HCT116 (cell line): ENCODE measurements at regions not wholly inside any gene's neighbourhood (a gene's known extent, or its start where the extent isn't known, plus 50 kb on each side); places are given as distances from the start of the nearest gene placed in this dataset.

Source experiments
- ATAC-seq: fragments of 200-7000 bp; cut with Tn5 transposase; 2 replicates; pipeline ENCODE4 v1.9.1; 2020; ENCODE audit warnings: mild to moderate bottlenecking, moderate library complexity
- BruUV-seq: library from RNA; stranded (reverse); fragments of 400-500 nt; replicated peaks from 2 replicates; lab custom pipeline; 2021; lab: Mats Ljungman, UMichigan
- CTCF ChIA-PET: fragments of 300-600 bp; sonication (Branson Sonifier 250); formaldehyde crosslinking; loops from one replicate; lab custom pipeline; 2021; ENCODE audit warnings: antibody characterized with exemption; lab: Charles Lee
- POLR2A ChIA-PET: fragments of 300-600, 350-600 bp; sonication (Branson Sonifier 250); formaldehyde crosslinking; loops from one replicate; lab custom pipeline; 2021; ENCODE audit warnings: antibody characterized with exemption; lab: Charles Lee
- RAD21 ChIA-PET, 2 experiments: fragments of 300-600 bp; sonication (Branson Sonifier 250); formaldehyde crosslinking; loops; one replicate each; lab custom pipeline; 2023; ENCODE audit warnings: low total read pairs in 2 of 2; ENCODE audit not compliant: uncharacterized antibody in 2 of 2, unreplicated experiment in 2 of 2, low non-redundant PET in 1 of 2; lab: Charles Lee
- DNase-seq: peaks from one replicate; pipeline ENCODE4 v3.0.0-alpha.2; 2010; ENCODE audit warnings: low read depth, low spot score
- H2AFZ ChIP-seq: fragments of 200-600 bp; shearing (Covaris generic), sonication (generic); 2 replicates; pipeline ENCODE4 v1.6.1; 2017; ENCODE audit warnings: low read depth, mixed run types, mixed read lengths, antibody characterized with exemption, low read length; ENCODE audit not compliant: poor library complexity, severe bottlenecking
- H3K27ac ChIP-seq: 2 replicates; pipeline ENCODE4 v1.5.1; 2012; ENCODE audit warnings: low read depth, low read length
- H3K27me3 ChIP-seq: fragments of 200-600 bp; sonication (generic); 2 replicates; pipeline ENCODE4 v1.6.1; 2016; ENCODE audit warnings: mixed run types, low read length, mixed read lengths; ENCODE audit not compliant: insufficient read depth
- H3K36me3 ChIP-seq, 2 experiments: fragments of 200-500 bp in 1 of 2; fragments of 200-600 bp in 1 of 2; sonication (Bioruptor generic) in 1 of 2; sonication (generic) in 1 of 2; 2 replicates each; pipeline versions ENCODE4 v1.5.1 to v1.6.1; 2014 to 2016; ENCODE audit warnings: low read length in 2 of 2, inconsistent platforms in 1 of 2, mixed read lengths in 1 of 2, mixed run types in 1 of 2; ENCODE audit not compliant: insufficient read depth in 2 of 2, control insufficient read depth in 1 of 2
- H3K4me1 ChIP-seq, 2 experiments: fragments of 200-600 bp in 1 of 2; sonication (generic) in 1 of 2; 2 replicates each; pipeline versions ENCODE4 v1.5.1 to v1.6.1; 2012 to 2017; ENCODE audit warnings: low read length in 2 of 2, inconsistent platforms in 1 of 2, mild to moderate bottlenecking in 1 of 2, mixed read lengths in 1 of 2, mixed run types in 1 of 2, moderate library complexity in 1 of 2; ENCODE audit not compliant: insufficient read depth in 2 of 2, control insufficient read depth in 1 of 2
- H3K4me2 ChIP-seq: fragments of 200-600 bp; sonication (generic); 2 replicates; pipeline ENCODE4 v1.6.1; 2017; ENCODE audit warnings: mixed run types, low read length, mixed read lengths
- H3K4me3 ChIP-seq, 2 experiments: fragments of 200-600 bp in 1 of 2; sonication (generic) in 1 of 2; replicated peaks in 1 of 2; 2 replicates each; pipeline ENCODE4 v1.5.1; 2011 to 2016; ENCODE audit warnings: low read length in 2 of 2, control low read depth in 1 of 2, low read depth in 1 of 2, mild to moderate bottlenecking in 1 of 2, mixed read lengths in 1 of 2, mixed run types in 1 of 2
- H3K79me2 ChIP-seq: fragments of 200-600 bp; sonication (generic); 2 replicates; pipeline ENCODE4 v1.6.1; 2017; ENCODE audit warnings: mild to moderate bottlenecking, mixed run types, low read length, moderate library complexity, mixed read lengths; ENCODE audit not compliant: insufficient read depth
- H3K9ac ChIP-seq: fragments of 200-600 bp; sonication (generic); 2 replicates; pipeline ENCODE4 v1.6.1; 2016; ENCODE audit warnings: low read length, mixed read lengths
- H3K9me2 ChIP-seq: fragments of 200-600 bp; sonication (generic), shearing (Covaris generic); 2 replicates; pipeline ENCODE4 v1.6.1; 2017; ENCODE audit warnings: mixed run types, mild to moderate bottlenecking, moderate library complexity; ENCODE audit not compliant: insufficient read depth
- H3K9me3 ChIP-seq, 2 experiments: fragments of 200-500 bp in 1 of 2; fragments of 200-600 bp in 1 of 2; sonication (Bioruptor generic) in 1 of 2; sonication (generic) in 1 of 2; 2 replicates each; pipeline ENCODE4 v1.6.1; 2014 to 2017; ENCODE audit warnings: low read length in 2 of 2, mixed read lengths in 2 of 2, inconsistent platforms in 1 of 2, low read depth in 1 of 2, mild to moderate bottlenecking in 1 of 2, mixed run types in 1 of 2, moderate library complexity in 1 of 2; ENCODE audit not compliant: control insufficient read depth in 1 of 2, insufficient read depth in 1 of 2
- H4K20me1 ChIP-seq: fragments of 200-600 bp; sonication (generic), shearing (Covaris generic); 2 replicates; pipeline ENCODE4 v1.6.1; 2017; ENCODE audit warnings: mixed run types, mild to moderate bottlenecking, moderate library complexity; ENCODE audit not compliant: insufficient read depth
- CBX3 ChIP-seq: IDR thresholded peaks from 2 replicates; pipeline ENCODE4 v1.6.1; 2012; ENCODE audit warnings: low read depth
- CEBPB ChIP-seq: IDR thresholded peaks from 2 replicates; pipeline ENCODE4 v1.6.1; 2012; ENCODE audit warnings: low read depth
- EGR1 ChIP-seq: IDR thresholded peaks from 2 replicates; pipeline ENCODE4 v1.6.1; 2012; ENCODE audit warnings: low read depth
- ELF1 ChIP-seq: IDR thresholded peaks from 2 replicates; pipeline ENCODE4 v1.6.1; 2012; ENCODE audit warnings: low read depth, borderline replicate concordance
- EZH2 ChIP-seq: fragments of 200-600 bp; sonication (generic); IDR thresholded peaks from 2 replicates; pipeline ENCODE4 v1.6.1; 2017; ENCODE audit warnings: antibody characterized with exemption, mixed run types
- EZH2phosphoT487 ChIP-seq: fragments of 200-600 bp; IDR thresholded peaks from 2 replicates; pipeline ENCODE4 v1.6.1; 2018; ENCODE audit warnings: antibody characterized with exemption, borderline replicate concordance
- FOSL1 ChIP-seq: IDR thresholded peaks from 2 replicates; pipeline ENCODE4 v1.6.1; 2012; ENCODE audit warnings: low read depth
- JUND ChIP-seq: IDR thresholded peaks from 2 replicates; pipeline ENCODE4 v1.6.1; 2012
- POLR2A ChIP-seq: IDR thresholded peaks from 2 replicates; pipeline ENCODE4 v1.7.0; 2011; ENCODE audit warnings: borderline replicate concordance; ENCODE audit not compliant: insufficient read depth, insufficient read length; ENCODE audit errors: extremely low read depth
- POLR2AphosphoS5 ChIP-seq: IDR thresholded peaks from 2 replicates; pipeline ENCODE4 v1.6.1; 2011; ENCODE audit warnings: mild to moderate bottlenecking, low read depth, low read length, moderate library complexity
- SIN3A ChIP-seq: IDR thresholded peaks from 2 replicates; pipeline ENCODE4 v1.6.1; 2012; ENCODE audit warnings: low read depth
- SRF ChIP-seq: IDR thresholded peaks from 2 replicates; pipeline ENCODE4 v1.6.1; 2012; ENCODE audit warnings: low read depth
- TCF7L2 ChIP-seq: IDR thresholded peaks from 2 replicates; pipeline ENCODE4 v1.7.0; 2011; ENCODE audit warnings: borderline replicate concordance, inconsistent platforms; ENCODE audit not compliant: insufficient read depth, insufficient read length; ENCODE audit errors: extremely low read depth
- YY1 ChIP-seq: IDR thresholded peaks from 2 replicates; pipeline ENCODE4 v1.6.1; 2011; ENCODE audit warnings: low read length, low read depth, moderate library complexity, mild to moderate bottlenecking; ENCODE audit not compliant: insufficient replicate concordance; ENCODE audit errors: extremely low read depth
- ZFX ChIP-seq: fragments of 450-650 bp; IDR thresholded peaks from 2 replicates; pipeline ENCODE4 v1.6.1; 2017
- intact Hi-C: fragments of 100-400 bp; cut with micrococcal nuclease; formaldehyde crosslinking; loops from 2 replicates; pipeline ENCODE4 v1.10.0; 2022
- TF ChIP-seq, protein P1 (sequence below): IDR thresholded peaks from 2 replicates; pipeline ENCODE4 v1.6.1; 2012
- TF ChIP-seq, protein P2 (sequence below), 3 experiments: fragments of 200-600 bp in 1 of 3; sonication (generic) in 1 of 3; IDR thresholded peaks in 2 of 3; conservative IDR thresholded peaks in 1 of 3; 2 replicates each; pipeline ENCODE4 v1.5.1; 2012 to 2017; ENCODE audit warnings: low read depth in 2 of 3, low read length in 2 of 3, antibody characterized with exemption in 1 of 3, borderline replicate concordance in 1 of 3, control low read depth in 1 of 3, mild to moderate bottlenecking in 1 of 3, mixed read lengths in 1 of 3, mixed run types in 1 of 3, moderate library complexity in 1 of 3; ENCODE audit not compliant: insufficient read depth in 1 of 3
- TF ChIP-seq, protein P3 (sequence below): IDR thresholded peaks from 2 replicates; pipeline ENCODE4 v1.6.1; 2012

DNA sequence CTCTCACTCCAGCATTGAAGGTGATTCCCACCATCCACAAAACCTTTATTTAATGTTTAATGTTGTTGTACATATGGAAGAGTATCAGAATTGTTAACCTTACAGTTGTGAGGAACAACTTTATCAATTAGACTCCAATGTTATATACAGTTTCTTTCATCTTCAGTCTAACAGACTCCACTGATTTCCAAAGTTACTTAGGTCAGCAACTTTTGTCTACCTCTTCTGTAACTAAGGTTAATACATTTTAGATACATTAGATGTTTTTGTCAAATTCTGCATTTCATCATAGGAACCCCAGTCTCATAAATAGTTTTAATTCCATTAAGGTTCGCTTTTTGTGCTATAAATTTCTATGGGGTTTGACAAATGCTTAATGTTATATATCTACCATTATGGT lies 223.9 kb upstream of the POM121L12 start:
- TF ChIP-seq EZH2phosphoT487 (no peak), SRF (no peak), POLR2A (no peak), ZFX (no peak), POLR2AphosphoS5 (no peak), EGR1 (no peak), EZH2 (no peak), CEBPB (no peak), ELF1 (no peak), JUND (no peak), FOSL1 (no peak), TCF7L2 (no peak), YY1 (no peak), CBX3 (no peak), SIN3A (no peak)
- TF ChIP-seq, protein P1, sequence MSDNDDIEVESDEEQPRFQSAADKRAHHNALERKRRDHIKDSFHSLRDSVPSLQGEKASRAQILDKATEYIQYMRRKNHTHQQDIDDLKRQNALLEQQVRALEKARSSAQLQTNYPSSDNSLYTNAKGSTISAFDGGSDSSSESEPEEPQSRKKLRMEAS, result no peak
- TF ChIP-seq, protein P2, sequence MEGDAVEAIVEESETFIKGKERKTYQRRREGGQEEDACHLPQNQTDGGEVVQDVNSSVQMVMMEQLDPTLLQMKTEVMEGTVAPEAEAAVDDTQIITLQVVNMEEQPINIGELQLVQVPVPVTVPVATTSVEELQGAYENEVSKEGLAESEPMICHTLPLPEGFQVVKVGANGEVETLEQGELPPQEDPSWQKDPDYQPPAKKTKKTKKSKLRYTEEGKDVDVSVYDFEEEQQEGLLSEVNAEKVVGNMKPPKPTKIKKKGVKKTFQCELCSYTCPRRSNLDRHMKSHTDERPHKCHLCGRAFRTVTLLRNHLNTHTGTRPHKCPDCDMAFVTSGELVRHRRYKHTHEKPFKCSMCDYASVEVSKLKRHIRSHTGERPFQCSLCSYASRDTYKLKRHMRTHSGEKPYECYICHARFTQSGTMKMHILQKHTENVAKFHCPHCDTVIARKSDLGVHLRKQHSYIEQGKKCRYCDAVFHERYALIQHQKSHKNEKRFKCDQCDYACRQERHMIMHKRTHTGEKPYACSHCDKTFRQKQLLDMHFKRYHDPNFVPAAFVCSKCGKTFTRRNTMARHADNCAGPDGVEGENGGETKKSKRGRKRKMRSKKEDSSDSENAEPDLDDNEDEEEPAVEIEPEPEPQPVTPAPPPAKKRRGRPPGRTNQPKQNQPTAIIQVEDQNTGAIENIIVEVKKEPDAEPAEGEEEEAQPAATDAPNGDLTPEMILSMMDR (IDR thresholded peaks at IDR 0.05 in 2 of 3, conservative IDR thresholded peaks at IDR 0.05 in 1 of 3; ENCODE audit: borderline replicate concordance in 1 of 3, insufficient read depth in 1 of 3, low read depth in 2 of 3, low read length in 2 of 3), result no peak
- TF ChIP-seq, protein P3, sequence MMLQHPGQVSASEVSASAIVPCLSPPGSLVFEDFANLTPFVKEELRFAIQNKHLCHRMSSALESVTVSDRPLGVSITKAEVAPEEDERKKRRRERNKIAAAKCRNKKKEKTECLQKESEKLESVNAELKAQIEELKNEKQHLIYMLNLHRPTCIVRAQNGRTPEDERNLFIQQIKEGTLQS, result no peak
- TF ChIP-seq, all 23 proteins: peak for 0
- no TSS peak for BruUV-seq

More for the DNA sequence above, 223.9 kb upstream of the POM121L12 start:
- H3K4me3 ChIP-seq, result no peak overlapping the region
- ATAC-seq (no peak), DNase-seq (no peak)
- no peaks in the 10 kb centered on the region for H3K27me3 ChIP-seq
- H3K79me2 ChIP-seq, result no peaks in the 10 kb centered on the region
- H3K27ac ChIP-seq, result no peak overlapping the region
- intact Hi-C loops, result no loop called here
- H3K36me3 ChIP-seq, result no peaks in the 10 kb centered on the region
- CTCF ChIA-PET, result no interaction called here
- POLR2A ChIA-PET, result no interaction called here
- H3K4me1 ChIP-seq, result no peaks in the 10 kb centered on the region
- no peaks in the 10 kb centered on the region for H3K9me2 ChIP-seq
- RAD21 ChIA-PET, result no interaction called here
- no peaks in the 10 kb centered on the region for H4K20me1 ChIP-seq
- H3K9ac ChIP-seq, result no peak overlapping the region
- peaks cover 4 to 7% of the 10 kb centered on the region in 2 experiments; a peak in 3 of 4 replicates for H3K9me3 ChIP-seq
- no peak overlapping the region for H2AFZ ChIP-seq
- no peak overlapping the region for H3K4me2 ChIP-seq
